ENCODE measurements at regions not wholly inside any gene's neighbourhood (a gene's known extent, or its start where the extent isn't known, plus 50 kb on each side); places are given as distances from the start of the nearest gene placed in this dataset.

- TF ChIP-seq CTCF (IDR thresholded peaks at IDR 0.05) = no peak
These were observed 72.2 kb upstream of the DLX6 start for GRCh38 chr7:96933067-96933645.

- no peak for TF ChIP-seq CTCF (IDR thresholded peaks at IDR 0.05)
These were observed 68.7 kb upstream of the DLX6 start for GRCh38 chr7:96936621-96937020.

- no peak for TF ChIP-seq CTCF (IDR thresholded peaks at IDR 0.05)
These were observed 63.2 kb upstream of the DLX6 start for GRCh38 chr7:96942112-96942511.

GRCh38 chr7:96949766-96950165 is 55.6 kb upstream of the DLX6 start:
- peak; percentile 10; the same call in 1 of the 2 replicates for TF ChIP-seq CTCF (IDR thresholded peaks at IDR 0.05)

GRCh38 chr7:96952974-96953391 is 52.4 kb upstream of the DLX6 start:
- no peak for TF ChIP-seq CTCF (IDR thresholded peaks at IDR 0.05)

- no peak for TF ChIP-seq CTCF (IDR thresholded peaks at IDR 0.05)
These were observed 51.5 kb upstream of the DLX6 start for GRCh38 chr7:96953676-96954513.

All from LNCAP (cell line).